Heart left ventricle (tissue), 16 donors: ENCODE measurements at regions not wholly inside any gene's neighbourhood (a gene's known extent, or its start where the extent isn't known, plus 50 kb on each side); places are given as distances from the start of the nearest gene placed in this dataset.

Experiments used
- ATAC-seq, 4 donors: fragments of 200-7000 bp; cut with Tn5 transposase; one replicate each; pipeline ENCODE4 v1.9.1; 2020 to 2022; ENCODE audit warnings: moderate library complexity in 4 of 4, mild to moderate bottlenecking in 3 of 4, moderate number of reproducible peaks in 1 of 4
- DNase-seq, 5 donors: peaks; one replicate each; pipeline ENCODE4 v3.0.0-alpha.2; 2020
- H3K27ac ChIP-seq, 12 donors: fragments of 200-600 bp; sonication (generic) in 4 of 12; one replicate each; pipeline versions ENCODE4 v1.5.0 to v1.8.0; 2016 to 2022; ENCODE audit warnings: mild to moderate bottlenecking in 2 of 12
- H3K27me3 ChIP-seq, 9 donors: fragments of 200-600 bp; sonication (generic) in 2 of 9; one replicate each; pipeline versions ENCODE4 v1.5.1 to v1.8.0; 2016 to 2022; ENCODE audit warnings: mild to moderate bottlenecking in 3 of 9
- H3K36me3 ChIP-seq, 9 donors: fragments of 200-600 bp; sonication (generic) in 2 of 9; one replicate each; pipeline versions ENCODE4 v1.5.0 to v1.8.0; 2018 to 2022; ENCODE audit warnings: mild to moderate bottlenecking in 2 of 9
- H3K4me1 ChIP-seq, 12 donors: fragments of 200-600 bp; sonication (generic) in 4 of 12; one replicate each; pipeline versions ENCODE4 v1.5.0 to v1.8.0; 2016 to 2022; ENCODE audit warnings: mild to moderate bottlenecking in 3 of 12
- H3K4me3 ChIP-seq, 12 donors: fragments of 200-600 bp; sonication (generic) in 4 of 12; one replicate each; pipeline versions ENCODE4 v1.5.0 to v1.8.0; 2017 to 2022; ENCODE audit warnings: mild to moderate bottlenecking in 9 of 12, moderate library complexity in 4 of 12
- H3K9me3 ChIP-seq, 12 donors: fragments of 200-600 bp; sonication (generic) in 4 of 12; one replicate each; pipeline versions ENCODE4 v1.5.0 to v1.8.0; 2016 to 2022; ENCODE audit warnings: mild to moderate bottlenecking in 1 of 12
- POLR2A ChIP-seq, 2 donors: fragments of 450-650 bp; IDR thresholded peaks; one replicate each; pipeline ENCODE4 v1.6.1; 2017; ENCODE audit warnings: antibody characterized with exemption in 2 of 2, mild to moderate bottlenecking in 2 of 2, moderate library complexity in 2 of 2
- WGBS, 4 donors: extraction: QIAGEN DNeasy Blood & Tissue Kit in 2 of 4; methylation state at CpG; one replicate each; pipeline versions ENCODE4 v1.1.5 to v1.1.7; 2013 to 2018; 5-methylcytosine and 5-hydroxymethylcytosine counted together
- intact Hi-C, 10 donors: fragments of 100-400 bp; cut with DNase I; formaldehyde crosslinking; loops; one replicate each; pipeline versions ENCODE4 v1.11.1 to v1.14.2; 2022
- TF ChIP-seq, protein P1 (sequence below), 12 donors: fragments of 200-600 bp; sonication (generic) in 4 of 12; IDR thresholded peaks; one replicate each; pipeline versions ENCODE4 v1.5.0 to v1.8.0; 2018 to 2022; ENCODE audit warnings: antibody characterized with exemption in 12 of 12, mild to moderate bottlenecking in 5 of 12
- donor health status: ischemic (EF 13 %, LVEDD 7.1; RV severe dilation, severe dysfunction).
- donor health status: healthy with polysubstance abuse.
- donor health status: DM: no; HTN: yes; CAD: no.
- donor health status: DM: no; HTN: no; CAD: no.
- donor health status: ischemic (EF 25% LVEDD 6.9; RV normal size, moderate dysfunction).
- donor health status: ischemic (EF 25% LVEDD 5.7; RV mildly dilated, moderate dysfunction).
- donor health status: healthy.
- donor health status: DM: yes; HTN: yes; CAD: no.
- donor health status: ischemic (EF 35%, LVEDD 5.7; RV mildly dilated, moderate dysfunction).
- donor health status: nonischemic (EF 11% LVEDD 7.7; RV severe dilation, severe dysfunction).
- donor health status: DM: yes; HTN: yes; CAD: no.
- donor health status: PGD.
- donor health status: ischemic (EF 29% LVEDD 5.4; RV normal size, mild dysfunction).
- donor health status: nonischemic (EF 23%, LVEDD 6.1; RV moderate dilation, normal function).

DNA sequence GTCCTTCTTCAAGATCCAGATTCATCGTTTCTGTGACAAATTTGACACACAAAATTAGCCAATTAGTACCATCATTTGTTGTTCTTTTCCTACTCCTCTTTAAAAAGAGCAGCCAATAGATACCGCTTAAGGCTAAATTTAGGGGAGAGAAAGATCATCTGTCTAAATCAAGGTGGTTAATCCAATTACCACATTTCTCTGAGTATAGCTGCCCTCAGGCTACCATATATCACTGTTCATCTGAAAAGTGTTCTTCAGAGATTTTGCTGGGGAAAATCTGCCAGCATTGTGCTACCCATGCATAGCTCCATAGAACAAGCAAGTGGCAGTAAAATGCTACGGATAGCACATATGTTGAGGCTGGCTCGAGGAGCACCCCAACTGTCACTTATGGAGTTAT is 110.3 kb upstream of the ESRRG start:
- Histone ChIP-seq H3K4me3 (no peak overlapping the region), H3K27me3 (no peaks in the 10 kb centered on the region), H3K27ac (no peak overlapping the region), H3K4me1 (peaks cover 0 to 5% (median 0%) of the 10 kb centered on the region in 12 donors), H3K9me3 (no peaks in the 10 kb centered on the region), H3K36me3 (no peaks in the 10 kb centered on the region)
- DNase-seq (no peak), ATAC-seq (no peak)
- 68 to 83% (median 75%) methylated on average over 4 of the region's 4 CpGs for WGBS, 4 donors
- TF ChIP-seq, protein P1, sequence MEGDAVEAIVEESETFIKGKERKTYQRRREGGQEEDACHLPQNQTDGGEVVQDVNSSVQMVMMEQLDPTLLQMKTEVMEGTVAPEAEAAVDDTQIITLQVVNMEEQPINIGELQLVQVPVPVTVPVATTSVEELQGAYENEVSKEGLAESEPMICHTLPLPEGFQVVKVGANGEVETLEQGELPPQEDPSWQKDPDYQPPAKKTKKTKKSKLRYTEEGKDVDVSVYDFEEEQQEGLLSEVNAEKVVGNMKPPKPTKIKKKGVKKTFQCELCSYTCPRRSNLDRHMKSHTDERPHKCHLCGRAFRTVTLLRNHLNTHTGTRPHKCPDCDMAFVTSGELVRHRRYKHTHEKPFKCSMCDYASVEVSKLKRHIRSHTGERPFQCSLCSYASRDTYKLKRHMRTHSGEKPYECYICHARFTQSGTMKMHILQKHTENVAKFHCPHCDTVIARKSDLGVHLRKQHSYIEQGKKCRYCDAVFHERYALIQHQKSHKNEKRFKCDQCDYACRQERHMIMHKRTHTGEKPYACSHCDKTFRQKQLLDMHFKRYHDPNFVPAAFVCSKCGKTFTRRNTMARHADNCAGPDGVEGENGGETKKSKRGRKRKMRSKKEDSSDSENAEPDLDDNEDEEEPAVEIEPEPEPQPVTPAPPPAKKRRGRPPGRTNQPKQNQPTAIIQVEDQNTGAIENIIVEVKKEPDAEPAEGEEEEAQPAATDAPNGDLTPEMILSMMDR (IDR thresholded peaks at IDR 0.05), result no peak
- no peak for TF ChIP-seq POLR2A (IDR thresholded peaks at IDR 0.05)
- intact Hi-C loops, result no loop called here

DNA sequence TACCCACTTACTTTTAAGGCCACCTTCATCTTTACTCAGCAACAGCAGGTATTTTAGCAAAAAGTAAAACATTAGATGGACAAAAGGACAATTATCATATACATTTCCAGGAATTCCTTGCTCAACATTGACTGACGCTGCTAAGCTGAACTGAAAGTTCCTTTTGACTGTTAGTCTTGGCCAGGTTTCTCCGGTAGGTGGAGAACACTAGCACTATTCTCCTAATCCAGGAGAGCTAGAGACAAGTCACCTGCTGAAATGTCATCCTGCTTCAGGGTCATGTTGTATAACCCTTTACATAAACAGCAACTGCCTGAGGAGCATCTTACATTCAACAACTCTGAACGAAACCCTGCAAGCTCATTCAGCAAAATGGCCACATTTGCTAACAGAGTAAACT is 109.0 kb upstream of the ESRRG start:
- no peak for TF ChIP-seq POLR2A (IDR thresholded peaks at IDR 0.05)
- TF ChIP-seq, protein P1 (IDR thresholded peaks at IDR 0.05), result no peak
- Histone ChIP-seq H3K9me3 (no peaks in the 10 kb centered on the region), H3K4me1 (peaks cover 0 to 5% (median 0%) of the 10 kb centered on the region in 12 donors), H3K4me3 (no peak overlapping the region), H3K27me3 (no peaks in the 10 kb centered on the region), H3K36me3 (no peaks in the 10 kb centered on the region), H3K27ac (no peak overlapping the region)
- DNase-seq (no peak), ATAC-seq (no peak)
- WGBS, 4 donors, result 79 to 89% (median 83%) methylated on average over 3 of the region's 3 CpGs
- intact Hi-C loops, result no loop called here

GRCh38 chr1:216830424-216831210 is 107.4 kb upstream of the ESRRG start:
- H3K9me3 ChIP-seq, result no peaks in the 10 kb centered on the region
- peaks cover 0 to 5% (median 0%) of the 10 kb centered on the region in 12 donors for H3K4me1 ChIP-seq
- no peak for ATAC-seq
- TF ChIP-seq, protein P1 (IDR thresholded peaks at IDR 0.05), result peak in 1 of 12 donors; percentile 4
- TF ChIP-seq POLR2A (IDR thresholded peaks at IDR 0.05), result no peak
- intact Hi-C loops, result no loop called here
- H3K27ac ChIP-seq, result no peak overlapping the region
- H3K27me3 ChIP-seq, result no peaks in the 10 kb centered on the region
- WGBS, 4 donors, result 47 to 58% (median 53%) methylated on average over 10 of the region's 10 CpGs
- no peak for DNase-seq
- H3K4me3 ChIP-seq, result no peak overlapping the region
- no peaks in the 10 kb centered on the region for H3K36me3 ChIP-seq

DNA sequence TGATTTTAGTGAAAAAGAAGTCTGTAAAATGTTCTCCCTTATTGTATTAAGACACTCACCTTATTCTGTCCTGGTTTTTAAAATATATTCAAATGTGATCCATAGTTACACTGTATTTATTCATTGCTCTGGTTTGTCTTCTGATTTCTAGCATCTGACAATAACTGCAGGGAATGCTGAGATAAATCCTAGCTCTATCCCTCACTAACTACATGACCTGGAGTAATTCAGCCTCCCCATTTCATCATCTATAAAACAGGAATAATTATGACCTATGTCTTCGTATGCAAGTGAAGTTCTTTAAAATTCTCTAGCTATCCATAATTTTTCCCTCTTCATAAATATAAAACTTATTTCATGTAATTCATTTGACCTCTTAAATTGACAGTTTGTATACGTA is 104.0 kb upstream of the ESRRG start:
- H3K4me3 ChIP-seq, result no peak overlapping the region
- no peaks in the 10 kb centered on the region for H3K36me3 ChIP-seq
- no peaks in the 10 kb centered on the region for H3K9me3 ChIP-seq
- H3K27ac ChIP-seq, result no peak overlapping the region
- ATAC-seq (no peak), DNase-seq (no peak)
- H3K27me3 ChIP-seq, result no peaks in the 10 kb centered on the region
- TF ChIP-seq, protein P1 (IDR thresholded peaks at IDR 0.05), result no peak
- no peak for TF ChIP-seq POLR2A (IDR thresholded peaks at IDR 0.05)
- peaks cover 0 to 5% (median 0%) of the 10 kb centered on the region in 12 donors for H3K4me1 ChIP-seq
- intact Hi-C loops, result no loop called here
- 89 to 96% (median 94%) methylated on average over 2 of the region's 2 CpGs for WGBS, 4 donors
